ENCODE measurements at regions not wholly inside any gene's neighbourhood (a gene's known extent, or its start where the extent isn't known, plus 50 kb on each side); places are given as distances from the start of the nearest gene placed in this dataset.

- TF ChIP-seq FOXM1 (IDR thresholded peaks at IDR 0.05; ENCODE audit: borderline replicate concordance) (no peak), SUZ12 (IDR thresholded peaks at IDR 0.05) (no peak), SP1 (IDR thresholded peaks at IDR 0.05) (no peak)
These were observed 55.9 kb upstream of the SEL1L start for GRCh38 chr14:81589381-81590065.
